GM12872 (cell line): ENCODE measurements at regions not wholly inside any gene's neighbourhood (a gene's known extent, or its start where the extent isn't known, plus 50 kb on each side); places are given as distances from the start of the nearest gene placed in this dataset.

Experiments used
- TF ChIP-seq, protein P1 (sequence below): IDR thresholded peaks from 3 replicates; pipeline ENCODE4 v1.5.1; 2011; ENCODE audit warnings: low read depth, mild to moderate bottlenecking, low read length, moderate library complexity; ENCODE audit not compliant: insufficient read depth

GRCh38 chr7:17396692-17397091 lies 98.2 kb downstream of the AHR start:
- TF ChIP-seq, protein P1, sequence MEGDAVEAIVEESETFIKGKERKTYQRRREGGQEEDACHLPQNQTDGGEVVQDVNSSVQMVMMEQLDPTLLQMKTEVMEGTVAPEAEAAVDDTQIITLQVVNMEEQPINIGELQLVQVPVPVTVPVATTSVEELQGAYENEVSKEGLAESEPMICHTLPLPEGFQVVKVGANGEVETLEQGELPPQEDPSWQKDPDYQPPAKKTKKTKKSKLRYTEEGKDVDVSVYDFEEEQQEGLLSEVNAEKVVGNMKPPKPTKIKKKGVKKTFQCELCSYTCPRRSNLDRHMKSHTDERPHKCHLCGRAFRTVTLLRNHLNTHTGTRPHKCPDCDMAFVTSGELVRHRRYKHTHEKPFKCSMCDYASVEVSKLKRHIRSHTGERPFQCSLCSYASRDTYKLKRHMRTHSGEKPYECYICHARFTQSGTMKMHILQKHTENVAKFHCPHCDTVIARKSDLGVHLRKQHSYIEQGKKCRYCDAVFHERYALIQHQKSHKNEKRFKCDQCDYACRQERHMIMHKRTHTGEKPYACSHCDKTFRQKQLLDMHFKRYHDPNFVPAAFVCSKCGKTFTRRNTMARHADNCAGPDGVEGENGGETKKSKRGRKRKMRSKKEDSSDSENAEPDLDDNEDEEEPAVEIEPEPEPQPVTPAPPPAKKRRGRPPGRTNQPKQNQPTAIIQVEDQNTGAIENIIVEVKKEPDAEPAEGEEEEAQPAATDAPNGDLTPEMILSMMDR = no peak

DNA sequence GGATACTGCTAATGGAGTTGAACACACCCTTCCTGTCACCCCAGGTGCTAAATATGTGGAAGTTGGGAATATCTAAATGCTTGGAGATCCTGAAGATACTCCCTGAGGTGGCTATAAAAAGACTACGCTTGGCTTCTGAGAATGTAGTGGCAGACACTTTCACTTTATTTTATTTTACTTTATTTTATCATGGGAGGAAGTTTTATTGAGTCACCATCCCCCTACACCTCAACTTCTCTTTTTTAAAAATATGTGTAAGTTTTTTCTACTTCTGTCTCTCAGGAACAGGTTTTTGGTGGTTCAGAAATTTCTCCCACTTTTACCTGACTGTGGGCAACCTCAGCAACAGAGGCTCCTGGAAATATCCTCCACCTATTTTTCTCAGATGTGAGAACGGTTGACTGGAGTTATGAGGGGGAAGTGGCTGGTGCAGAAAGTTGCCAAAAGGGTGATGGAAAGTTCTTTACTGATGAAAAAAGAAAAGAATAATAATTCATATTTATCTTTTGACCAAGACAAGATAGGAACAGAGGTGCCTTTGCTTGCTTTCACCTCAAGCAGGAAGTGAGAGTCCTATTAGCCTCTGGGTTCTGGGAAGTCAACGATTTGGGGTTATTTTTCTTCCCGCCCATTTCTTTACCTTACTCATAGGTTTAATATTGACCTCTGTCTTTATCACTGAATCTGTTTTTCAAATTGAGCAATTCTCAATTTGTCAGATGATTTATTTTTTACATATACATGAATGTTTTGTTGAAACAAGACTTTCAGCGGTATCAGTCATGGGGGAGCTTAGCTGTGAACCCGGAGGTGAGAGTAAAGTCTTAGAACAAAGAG lies 103.6 kb downstream of the AHR start:
- TF ChIP-seq, protein P1 = no peak

GRCh38 chr7:17402628-17403278 lies 104.3 kb downstream of the AHR start:
- TF ChIP-seq, protein P1 = no peak

DNA sequence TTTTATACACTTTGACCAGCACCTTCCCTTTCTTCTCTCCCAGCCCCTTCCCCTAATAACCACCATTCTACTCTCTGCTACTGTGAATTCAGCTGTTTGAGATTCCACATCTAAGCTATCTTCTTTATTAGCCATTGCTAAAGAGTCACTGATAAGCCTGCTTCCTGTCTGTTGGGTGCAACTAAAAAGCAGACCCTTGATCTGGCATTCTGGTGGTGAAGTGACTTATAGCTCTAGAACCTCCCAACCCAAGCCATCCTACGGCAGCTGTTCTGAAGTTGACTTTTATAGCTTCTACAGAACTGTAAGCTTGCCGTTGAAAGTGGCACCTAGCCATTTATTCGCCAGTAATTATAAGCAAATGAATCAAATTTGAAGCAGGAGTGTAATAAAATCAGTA lies 105.6 kb downstream of the AHR start:
- TF ChIP-seq, protein P1 = no peak

GRCh38 chr7:17405786-17406185 lies 107.3 kb downstream of the AHR start:
- TF ChIP-seq, protein P1 = no peak

DNA sequence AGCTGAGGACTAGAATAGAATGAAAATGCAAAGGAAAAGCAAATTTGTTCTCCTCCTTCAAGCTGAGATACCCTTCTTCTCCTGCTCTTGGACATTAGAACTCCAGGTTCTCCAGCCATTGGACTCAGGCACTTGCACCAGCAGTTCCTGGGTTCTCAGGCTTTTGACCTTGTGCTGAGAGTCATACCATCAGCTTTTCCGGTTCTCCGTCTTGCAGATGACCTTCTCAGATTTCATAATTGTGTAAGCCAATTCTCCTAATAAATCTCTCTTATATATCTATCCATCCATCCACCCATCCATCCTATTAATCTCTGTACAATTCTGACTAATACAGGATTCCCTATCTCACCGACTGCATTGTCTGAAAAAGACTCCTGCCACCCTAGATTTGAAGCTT lies 108.3 kb downstream of the AHR start:
- TF ChIP-seq, protein P1 = no peak

DNA sequence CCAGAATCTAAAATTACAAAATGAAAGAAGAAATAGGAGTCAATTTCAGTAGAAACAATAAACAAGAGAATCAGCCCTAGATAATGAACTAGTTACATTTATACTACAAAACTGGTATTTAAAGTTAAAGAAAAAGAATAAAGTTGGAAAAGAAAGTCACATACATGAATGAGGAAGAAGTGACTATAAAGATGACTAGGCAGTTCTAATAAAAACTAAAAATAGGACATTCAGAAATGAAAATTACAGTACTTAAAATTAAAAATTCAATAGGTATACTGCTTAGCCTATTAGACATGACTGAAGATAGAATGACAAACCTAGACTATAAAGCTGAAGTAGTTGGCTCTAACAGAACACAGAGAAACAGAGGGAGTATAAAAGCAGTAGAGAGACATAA lies 108.8 kb downstream of the AHR start:
- TF ChIP-seq, protein P1 = no peak
